GM21825 (cell line): ENCODE measurements at regions not wholly inside any gene's neighbourhood (a gene's known extent, or its start where the extent isn't known, plus 50 kb on each side); places are given as distances from the start of the nearest gene placed in this dataset.

Source experiments
- ATAC-seq: cut with Tn5 transposase; IDR thresholded peaks from one replicate; pipeline ENCODE4 v1.9.1; 2021; ENCODE audit warnings: mild to moderate bottlenecking, moderate library complexity; ENCODE audit not compliant: unreplicated experiment

DNA sequence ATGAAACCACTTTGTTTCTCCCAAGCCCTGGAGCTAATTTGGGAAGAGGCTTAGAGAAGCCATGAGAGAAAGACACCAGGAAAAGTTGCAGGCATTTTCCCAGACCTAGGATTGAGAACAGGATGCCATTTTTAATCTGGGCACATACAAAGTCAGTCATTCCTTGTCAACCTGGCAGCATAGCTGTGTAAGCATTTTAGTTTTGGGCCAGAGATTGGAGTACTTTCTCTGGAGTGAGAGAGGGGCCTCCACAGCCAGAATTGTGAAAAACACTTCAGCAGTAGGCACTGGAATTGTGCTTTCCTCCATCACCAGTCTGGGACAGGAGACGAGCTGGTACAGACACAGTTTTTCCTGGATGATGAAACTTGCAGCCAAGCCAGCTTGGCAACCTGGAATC, 390.3 kb upstream of the DMAC1 start:
- ATAC-seq = no peak

DNA sequence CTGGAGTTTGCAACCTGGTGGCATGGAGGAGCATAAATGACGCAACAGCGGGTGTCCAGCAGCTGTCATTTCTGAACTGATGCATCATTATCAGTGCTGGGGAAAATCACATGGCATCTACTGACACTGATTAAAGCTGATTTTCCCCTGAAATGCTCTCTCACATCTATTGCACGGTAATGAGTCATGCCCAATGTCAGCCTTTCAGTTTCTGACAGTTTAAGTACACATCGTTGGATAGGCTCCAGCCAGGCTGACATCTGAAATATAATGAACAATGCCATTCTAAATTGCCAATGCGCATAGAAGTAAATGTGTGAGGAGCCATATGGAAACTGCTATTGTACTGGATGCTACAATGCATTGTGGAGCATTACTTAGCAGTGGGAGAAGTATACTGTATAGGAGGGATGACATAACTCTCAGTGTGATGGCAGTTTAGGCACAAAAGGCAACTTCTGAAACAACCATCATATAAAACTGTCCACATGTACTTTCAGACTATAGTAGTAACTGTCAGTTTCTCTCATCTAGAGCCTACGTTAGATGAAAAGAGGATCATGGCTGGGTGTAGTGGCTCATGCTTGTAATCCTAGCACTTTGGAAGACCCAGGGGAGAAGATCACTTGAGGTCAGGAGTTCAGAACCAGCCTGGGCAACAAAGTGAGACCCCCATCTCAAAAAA, 389.3 kb upstream of the DMAC1 start:
- no peak for ATAC-seq

GRCh38 chr9:8186560-8186959, 387.0 kb upstream of the DMAC1 start:
- no peak for ATAC-seq

DNA sequence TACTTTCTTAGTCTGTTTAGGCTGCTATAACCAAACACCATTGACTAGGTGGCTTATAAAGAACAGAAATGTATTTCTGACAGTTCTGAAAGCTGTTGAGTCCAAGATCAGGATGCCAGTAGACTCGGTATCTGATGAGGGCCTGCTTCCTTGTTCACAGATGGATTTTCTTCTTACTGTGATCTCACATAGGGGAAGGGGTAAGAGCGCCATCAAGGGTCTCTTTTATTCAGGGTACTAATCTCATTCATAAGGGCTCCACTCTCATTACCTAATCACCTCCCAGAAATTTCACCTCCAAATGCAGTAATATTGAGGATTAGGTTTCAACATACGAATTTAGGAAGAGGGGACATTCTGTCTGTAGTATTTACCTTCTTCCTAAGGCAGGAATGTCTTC, 384.0 kb upstream of the DMAC1 start:
- no peak for ATAC-seq

- no peak for ATAC-seq
Measured at GRCh38 chr9:8179381-8180053, 379.9 kb upstream of the DMAC1 start.

GRCh38 chr9:8172000-8172399, 372.4 kb upstream of the DMAC1 start:
- ATAC-seq = no peak

- ATAC-seq = no peak
Measured at GRCh38 chr9:8168916-8169438, 369.4 kb upstream of the DMAC1 start.

GRCh38 chr9:8160787-8161186, 361.2 kb upstream of the DMAC1 start:
- ATAC-seq = no peak

GRCh38 chr9:8158574-8158973, 359.0 kb upstream of the DMAC1 start:
- ATAC-seq = no peak

GRCh38 chr9:8157683-8158324, 358.2 kb upstream of the DMAC1 start:
- no peak for ATAC-seq

DNA sequence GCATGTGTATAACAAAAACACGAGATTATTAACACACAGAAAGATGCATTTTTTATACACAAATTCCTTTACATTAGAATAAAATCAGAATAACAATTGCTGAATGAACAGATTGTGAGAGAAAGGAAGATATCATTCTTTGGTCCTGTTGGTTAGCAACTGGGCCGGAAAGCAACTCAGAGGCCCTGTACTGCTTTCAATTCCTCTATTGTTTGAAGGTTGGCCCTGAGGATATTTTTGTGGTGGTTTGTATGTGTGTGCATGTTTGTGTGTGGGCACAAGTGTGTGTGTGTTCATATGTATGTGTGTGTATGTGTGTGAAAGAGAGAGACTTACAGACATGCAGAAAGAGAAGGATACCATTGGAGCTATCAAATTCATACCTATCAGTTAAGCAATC, 356.8 kb upstream of the DMAC1 start:
- no peak for ATAC-seq

- no peak for ATAC-seq
Measured at GRCh38 chr9:8155706-8156105, 356.1 kb upstream of the DMAC1 start.

DNA sequence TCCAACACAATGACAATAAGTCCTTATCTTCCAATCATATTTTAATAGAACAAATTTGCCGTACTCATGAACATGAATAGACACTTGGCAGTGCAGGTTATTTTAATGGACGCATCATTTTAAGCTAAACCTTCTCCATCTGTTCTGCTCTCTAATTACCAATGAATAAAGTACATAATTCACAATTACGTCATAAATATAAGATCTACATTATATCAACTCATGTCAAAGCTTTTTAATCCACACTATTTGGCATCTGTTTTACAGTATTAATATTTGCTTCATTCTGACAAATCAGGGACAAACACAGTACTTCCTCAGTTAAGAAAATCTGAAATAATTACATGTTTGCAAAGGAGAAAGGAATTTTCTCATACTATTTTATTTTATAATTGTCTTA, 344.1 kb upstream of the DMAC1 start:
- no peak for ATAC-seq

DNA sequence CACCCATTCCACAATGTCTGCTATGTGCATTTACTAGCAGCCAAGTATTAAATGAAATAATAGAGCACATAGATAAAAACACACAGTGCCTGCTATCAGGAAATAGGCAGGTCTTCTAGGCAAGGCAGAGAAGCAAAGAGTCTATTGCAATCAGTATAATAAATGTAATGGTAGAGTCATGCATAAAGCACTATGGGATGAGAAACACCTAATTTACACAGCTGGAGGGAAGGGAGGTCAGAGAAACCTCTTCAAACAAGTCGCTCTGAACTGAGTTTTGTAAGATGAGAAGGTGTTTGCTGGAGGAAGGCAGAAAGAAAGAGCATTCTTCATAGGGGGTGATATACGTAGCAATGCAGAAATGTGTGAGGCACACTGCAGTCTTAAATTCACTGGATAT, 341.0 kb upstream of the DMAC1 start:
- ATAC-seq = no peak

- no peak for ATAC-seq
Measured at GRCh38 chr9:8139756-8140155, 340.2 kb upstream of the DMAC1 start.

DNA sequence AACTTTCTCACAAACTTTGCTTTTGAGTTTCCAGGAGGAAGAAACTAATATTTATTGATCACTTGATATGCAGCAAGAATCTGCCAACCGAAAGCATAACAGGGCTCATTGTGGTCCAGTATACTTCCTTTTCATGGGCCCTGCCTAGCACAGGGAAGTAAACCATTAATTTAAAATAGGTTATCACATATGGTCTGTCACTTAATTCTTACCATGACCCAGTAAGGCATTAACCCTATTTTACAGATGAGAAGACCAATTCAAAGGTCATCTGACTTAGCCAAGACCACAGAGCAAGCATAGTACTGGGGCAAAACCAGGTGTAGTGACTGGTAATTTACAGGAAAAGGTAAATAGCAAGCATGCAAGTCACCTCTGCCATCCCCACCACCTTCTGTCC, 336.9 kb upstream of the DMAC1 start:
- peak; percentile 71 for ATAC-seq

DNA sequence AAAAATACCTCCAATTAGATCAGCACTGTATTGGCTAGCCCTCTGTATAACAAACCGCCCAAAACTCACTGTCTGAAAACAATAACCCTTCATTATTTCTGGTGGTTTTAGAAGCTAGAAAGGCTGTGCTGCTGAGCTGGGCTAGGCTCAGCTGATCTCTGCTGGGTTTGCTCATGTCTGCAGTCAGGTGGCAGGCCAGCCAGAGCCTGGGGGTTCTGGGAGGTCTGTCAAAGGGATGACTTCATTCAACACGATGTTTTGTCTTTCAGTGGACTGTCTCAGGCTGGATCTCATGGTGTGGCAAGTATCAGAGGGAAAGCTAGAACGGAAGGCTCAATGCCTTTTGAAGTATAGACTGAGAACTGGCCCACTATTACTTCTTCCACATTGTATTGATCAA, 335.1 kb upstream of the DMAC1 start:
- ATAC-seq = no peak

DNA sequence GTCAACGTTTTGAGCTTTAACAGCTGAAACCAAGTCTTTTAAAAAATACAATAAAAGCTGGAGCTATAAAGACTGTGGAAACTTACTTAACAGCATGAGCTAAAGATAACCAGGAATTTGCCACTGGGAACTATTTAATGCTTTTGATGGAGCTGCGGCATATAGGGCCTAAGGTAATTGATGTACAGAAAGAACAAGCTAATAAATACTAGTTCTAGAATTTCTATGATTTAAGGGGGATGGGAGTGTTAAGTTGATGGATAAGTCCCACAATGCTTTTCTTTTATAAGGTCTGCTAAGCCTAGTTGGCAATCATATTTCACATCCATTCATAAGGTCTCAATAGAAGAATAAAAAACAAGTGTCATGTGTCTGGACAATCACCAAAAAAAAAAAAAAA, 334.0 kb upstream of the DMAC1 start:
- no peak for ATAC-seq

GRCh38 chr9:8115570-8115969, 316.0 kb upstream of the DMAC1 start:
- ATAC-seq = no peak

DNA sequence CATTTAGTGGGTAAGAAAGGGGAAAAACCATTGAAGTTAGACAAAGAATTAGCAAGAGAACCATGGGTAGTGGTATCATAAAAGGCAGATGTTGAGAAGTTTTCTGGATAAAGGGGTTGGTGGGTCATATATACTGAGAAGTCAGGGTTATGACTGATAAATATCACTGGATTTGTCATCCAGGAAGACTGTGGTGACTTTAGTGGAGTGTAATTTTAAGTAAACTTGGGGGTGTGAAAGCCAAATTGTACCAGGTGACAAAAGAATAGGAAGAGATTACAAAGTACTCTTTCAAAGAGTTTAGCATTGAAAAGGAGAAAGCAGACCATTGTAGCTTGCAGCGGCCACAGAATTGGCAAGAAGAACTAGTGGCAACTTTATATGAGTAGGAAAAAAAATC, 315.2 kb upstream of the DMAC1 start:
- ATAC-seq = no peak

GRCh38 chr9:8106362-8106761, 306.8 kb upstream of the DMAC1 start:
- no peak for ATAC-seq

GRCh38 chr9:8101607-8102006, 302.0 kb upstream of the DMAC1 start:
- ATAC-seq = no peak
